Transverse colon (tissue), 4 donors: ENCODE measurements at regions not wholly inside any gene's neighbourhood (a gene's known extent, or its start where the extent isn't known, plus 50 kb on each side); places are given as distances from the start of the nearest gene placed in this dataset.

Experiments
- DNase-seq: peaks from one replicate; pipeline ENCODE4 v3.0.0-alpha.2; 2019
- H3K27ac ChIP-seq, 4 donors: fragments of 200-600 bp; sonication (generic); 2 replicates each; pipeline ENCODE4 v1.5.1; 2016 to 2018; ENCODE audit warnings: inconsistent platforms in 4 of 4
- H3K27me3 ChIP-seq: fragments of 200-600 bp; sonication (generic); 2 replicates; pipeline ENCODE4 v1.5.1; 2017; ENCODE audit warnings: inconsistent platforms
- H3K36me3 ChIP-seq, 4 donors: fragments of 200-600 bp; sonication (generic); 2 replicates each; pipeline ENCODE4 v1.5.1; 2017 to 2019; ENCODE audit warnings: inconsistent platforms in 4 of 4
- H3K4me1 ChIP-seq, 4 donors: fragments of 200-600 bp; sonication (generic); 2 replicates each; pipeline ENCODE4 v1.5.1; 2017 to 2020; ENCODE audit warnings: inconsistent platforms in 4 of 4
- H3K4me3 ChIP-seq, 4 donors: fragments of 200-600 bp; sonication (generic); 1 replicate in 1 of 4; 2 replicates in 3 of 4; pipeline versions ENCODE4 v1.5.1 to v1.6.1; 2017 to 2019; ENCODE audit warnings: inconsistent platforms in 4 of 4
- H3K9me3 ChIP-seq, 2 donors: fragments of 200-600 bp; sonication (generic); 2 replicates each; pipeline ENCODE4 v1.5.1; 2017 to 2019; ENCODE audit warnings: inconsistent platforms in 2 of 2
- EP300 ChIP-seq: sonication (generic); formaldehyde crosslinking; IDR thresholded peaks from one replicate; pipeline ENCODE4 v1.6.1; 2017; ENCODE audit warnings: antibody characterized with exemption, low read depth
- POLR2A ChIP-seq: fragments of 450-650 bp; IDR thresholded peaks from one replicate; pipeline ENCODE4 v1.6.1; 2016; ENCODE audit warnings: antibody characterized with exemption, mild to moderate bottlenecking, moderate library complexity
- POLR2AphosphoS5 ChIP-seq, 3 donors: sonication (generic); formaldehyde crosslinking; IDR thresholded peaks; one replicate each; pipeline ENCODE4 v1.6.1; 2016; ENCODE audit warnings: antibody characterized with exemption in 3 of 3
- WGBS, 2 donors: methylation state at CpG; one replicate each; pipeline ENCODE4 v1.1.5; 2018; ENCODE audit warnings: low coverage in 1 of 2; 5-methylcytosine and 5-hydroxymethylcytosine counted together
- in situ Hi-C, 4 donors: fragments of 200-750 bp; cut with MboI; loops; one replicate each; pipeline versions ENCODE4 v1.15.0 to v1.15.1; 2017; ENCODE audit warnings: low sequenced_read_pairs in 3 of 4, low pct_ligation_motif_present in 1 of 4, low pct_unique_long_range_greater_than_20kb in 1 of 4
- intact Hi-C: fragments of 100-400 bp; cut with DNase I; formaldehyde crosslinking; loops from one replicate; pipeline ENCODE4 v1.15.1; 2023; ENCODE audit warnings: low total_unique reads
- TF ChIP-seq, protein P1 (sequence below), 5 experiments: fragments of 200-600 bp in 3 of 5; fragments of 450-650 bp in 2 of 5; sonication (generic) in 3 of 5; IDR thresholded peaks; 1 replicate in 2 of 5; 2 replicates in 3 of 5; pipeline ENCODE4 v1.5.1; 2016 to 2017; ENCODE audit warnings: antibody characterized with exemption in 5 of 5, inconsistent platforms in 3 of 5, mild to moderate bottlenecking in 2 of 5, moderate library complexity in 1 of 5

DNA sequence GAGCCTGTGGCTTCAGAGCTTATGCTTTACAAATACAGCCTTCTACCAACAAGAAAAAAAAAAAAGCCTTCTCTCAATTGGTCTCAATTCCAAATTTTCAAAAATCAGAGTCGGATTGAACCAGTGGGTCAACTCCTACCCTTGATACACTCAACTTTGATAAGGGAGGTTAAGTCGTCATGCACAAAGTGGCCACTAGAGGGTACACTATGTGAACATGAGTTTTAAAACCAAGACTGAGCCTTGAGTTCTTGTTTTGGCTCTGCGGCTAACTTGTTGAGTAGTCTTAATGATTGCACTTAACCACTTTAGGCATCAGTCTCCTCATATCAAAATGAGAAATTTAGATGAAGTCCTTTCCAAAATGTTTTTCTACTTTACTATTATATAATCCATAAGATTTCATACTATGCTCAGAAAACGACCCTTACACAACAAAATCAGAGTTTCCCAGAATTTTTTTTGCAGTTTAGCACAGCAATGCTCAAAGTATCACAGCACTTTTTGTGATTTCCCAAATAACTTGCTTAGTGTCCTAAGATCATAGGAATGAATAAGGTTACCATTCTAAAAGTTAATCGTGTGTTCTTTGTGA lies 92.9 kb upstream of the MTAP start:
- Histone ChIP-seq H3K27me3 (no peaks in the 10 kb centered on the region), H3K9me3 (no peaks in the 10 kb centered on the region), H3K27ac (no peak overlapping the region), H3K4me1 (no peaks in the 10 kb centered on the region), H3K4me3 (no peak overlapping the region), H3K36me3 (no peaks in the 10 kb centered on the region)
- peak; percentile 45 for DNase-seq
- in situ Hi-C loops (no loop called here), intact Hi-C loops (no loop called here)
- whole genome bisulfite sequencing, 2 donors: 49 to 51% methylated on average over 5 of the region's 5 CpGs
- TF ChIP-seq POLR2AphosphoS5 (IDR thresholded peaks at IDR 0.05) (no peak), POLR2A (no peak), EP300 (no peak)
- TF ChIP-seq, protein P1, sequence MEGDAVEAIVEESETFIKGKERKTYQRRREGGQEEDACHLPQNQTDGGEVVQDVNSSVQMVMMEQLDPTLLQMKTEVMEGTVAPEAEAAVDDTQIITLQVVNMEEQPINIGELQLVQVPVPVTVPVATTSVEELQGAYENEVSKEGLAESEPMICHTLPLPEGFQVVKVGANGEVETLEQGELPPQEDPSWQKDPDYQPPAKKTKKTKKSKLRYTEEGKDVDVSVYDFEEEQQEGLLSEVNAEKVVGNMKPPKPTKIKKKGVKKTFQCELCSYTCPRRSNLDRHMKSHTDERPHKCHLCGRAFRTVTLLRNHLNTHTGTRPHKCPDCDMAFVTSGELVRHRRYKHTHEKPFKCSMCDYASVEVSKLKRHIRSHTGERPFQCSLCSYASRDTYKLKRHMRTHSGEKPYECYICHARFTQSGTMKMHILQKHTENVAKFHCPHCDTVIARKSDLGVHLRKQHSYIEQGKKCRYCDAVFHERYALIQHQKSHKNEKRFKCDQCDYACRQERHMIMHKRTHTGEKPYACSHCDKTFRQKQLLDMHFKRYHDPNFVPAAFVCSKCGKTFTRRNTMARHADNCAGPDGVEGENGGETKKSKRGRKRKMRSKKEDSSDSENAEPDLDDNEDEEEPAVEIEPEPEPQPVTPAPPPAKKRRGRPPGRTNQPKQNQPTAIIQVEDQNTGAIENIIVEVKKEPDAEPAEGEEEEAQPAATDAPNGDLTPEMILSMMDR (IDR thresholded peaks at IDR 0.05): peak; percentile 54 to 84 (median 75)

DNA sequence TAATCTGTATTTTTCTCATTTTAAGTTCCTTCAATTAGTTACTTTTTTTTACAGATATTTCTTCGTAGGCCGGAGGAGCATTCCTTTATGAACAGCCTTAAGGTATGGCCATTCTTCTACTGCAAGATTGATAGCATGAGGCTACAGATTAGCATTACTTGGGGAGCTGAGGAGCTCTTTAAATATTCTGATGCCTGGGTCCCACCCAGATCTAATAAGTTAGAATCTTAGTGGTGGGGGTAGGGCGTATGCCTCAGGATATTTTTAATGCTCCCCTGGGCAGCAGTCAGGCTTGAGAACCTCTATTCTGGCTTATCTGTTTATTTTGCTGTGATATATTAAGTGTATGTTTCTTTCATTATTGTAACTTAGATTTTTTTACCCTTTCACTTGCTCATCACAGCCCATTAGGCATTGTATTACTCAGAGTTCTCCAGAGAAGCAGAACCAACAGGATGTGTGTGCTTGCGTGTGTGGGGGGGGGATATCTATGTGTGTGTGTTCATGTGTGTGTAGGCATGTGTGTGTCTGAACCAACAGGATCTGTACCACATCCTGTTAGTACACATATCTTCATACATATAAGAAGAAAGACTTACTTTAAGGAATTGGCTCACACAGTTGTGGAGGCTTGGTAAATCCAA lies 91.8 kb upstream of the MTAP start:
- DNase-seq: no peak
- in situ Hi-C loops (no loop called here), intact Hi-C loops (no loop called here)
- no peaks in the 10 kb centered on the region for H3K9me3 ChIP-seq
- H3K27ac ChIP-seq: no peak overlapping the region
- H3K36me3 ChIP-seq: no peaks in the 10 kb centered on the region
- no peaks in the 10 kb centered on the region for H3K27me3 ChIP-seq
- 80 to 87% methylated on average over 3 to 4 of the region's 4 CpGs for WGBS, 2 donors
- H3K4me3 ChIP-seq: no peak overlapping the region
- no peaks in the 10 kb centered on the region for H3K4me1 ChIP-seq
- TF ChIP-seq POLR2A (no peak), EP300 (no peak), POLR2AphosphoS5 (IDR thresholded peaks at IDR 0.05) (no peak)
- TF ChIP-seq, protein P1 (IDR thresholded peaks at IDR 0.05): no peak

DNA sequence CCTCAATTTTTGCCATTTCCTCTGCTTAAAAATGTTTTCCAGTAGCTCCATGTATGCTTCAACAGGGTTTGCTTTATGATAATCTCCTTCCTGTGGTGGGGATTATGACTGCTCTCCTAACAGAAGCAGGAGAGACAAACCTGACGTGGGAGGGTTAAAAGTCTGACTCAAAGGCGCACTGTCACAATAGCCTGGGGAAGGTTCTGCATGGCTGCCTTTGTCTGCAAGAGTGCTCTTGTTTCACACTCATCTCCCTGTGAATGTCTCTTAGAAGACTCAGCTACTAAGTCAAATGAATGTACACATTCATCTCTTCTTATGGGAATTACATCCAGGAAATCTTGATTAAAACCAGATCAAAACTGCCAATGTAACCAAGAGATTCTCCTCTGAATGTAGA lies 90.9 kb upstream of the MTAP start:
- no peaks in the 10 kb centered on the region for H3K9me3 ChIP-seq
- H3K27me3 ChIP-seq: no peaks in the 10 kb centered on the region
- in situ Hi-C loops (no loop called here), intact Hi-C loops (no loop called here)
- H3K4me3 ChIP-seq: no peak overlapping the region
- WGBS, 2 donors: 54 to 58% methylated on average over 2 of the region's 2 CpGs
- no peak overlapping the region for H3K27ac ChIP-seq
- TF ChIP-seq POLR2AphosphoS5 (IDR thresholded peaks at IDR 0.05): no peak
- no peaks in the 10 kb centered on the region for H3K36me3 ChIP-seq
- H3K4me1 ChIP-seq: no peaks in the 10 kb centered on the region
- no peak for DNase-seq

DNA sequence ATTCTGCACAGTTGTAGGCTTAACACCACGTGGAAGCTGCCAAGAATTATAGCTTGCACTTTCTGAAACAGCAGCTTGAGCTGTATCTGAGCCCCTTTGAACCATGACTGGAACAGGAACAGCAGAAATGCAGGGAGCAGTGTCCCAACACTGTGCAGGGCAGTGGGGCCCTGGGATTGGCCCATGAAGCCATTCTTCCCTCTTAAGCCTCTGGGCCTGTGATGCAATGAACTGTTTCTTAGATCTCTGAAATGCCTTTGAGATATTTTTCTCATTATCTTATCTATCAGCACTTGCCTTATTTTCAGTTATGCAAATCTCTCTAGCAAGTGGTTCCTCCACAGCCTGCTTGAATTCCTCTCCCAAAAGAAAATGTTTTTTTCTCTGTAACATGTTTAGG lies 87.0 kb upstream of the MTAP start:
- TF ChIP-seq POLR2AphosphoS5 (IDR thresholded peaks at IDR 0.05) (no peak), POLR2A (no peak), EP300 (no peak)
- TF ChIP-seq, protein P1 (IDR thresholded peaks at IDR 0.05): no peak
- Histone ChIP-seq H3K36me3 (no peaks in the 10 kb centered on the region), H3K4me3 (no peak overlapping the region), H3K27ac (no peak overlapping the region), H3K9me3 (no peaks in the 10 kb centered on the region), H3K4me1 (no peaks in the 10 kb centered on the region), H3K27me3 (no peaks in the 10 kb centered on the region)
- intact Hi-C loops: no loop called here
- in situ Hi-C loops: no loop called here
- no peak for DNase-seq
- 27% methylated on average over 1 of the region's 1 CpG; no CpG with 5 or more reads in 1 of the 2 donors for WGBS, 2 donors
